ENCODE measurements at regions not wholly inside any gene's neighbourhood (a gene's known extent, or its start where the extent isn't known, plus 50 kb on each side); places are given as distances from the start of the nearest gene placed in this dataset.

- DNase-seq (ENCODE audit: low read depth) = no peak
Observed at GRCh38 chr12:90207799-90208198, 499.2 kb upstream of the ATP2B1 start.

- DNase-seq (ENCODE audit: low read depth) = no peak
Observed at GRCh38 chr12:90205165-90205564, 496.5 kb upstream of the ATP2B1 start.

DNA sequence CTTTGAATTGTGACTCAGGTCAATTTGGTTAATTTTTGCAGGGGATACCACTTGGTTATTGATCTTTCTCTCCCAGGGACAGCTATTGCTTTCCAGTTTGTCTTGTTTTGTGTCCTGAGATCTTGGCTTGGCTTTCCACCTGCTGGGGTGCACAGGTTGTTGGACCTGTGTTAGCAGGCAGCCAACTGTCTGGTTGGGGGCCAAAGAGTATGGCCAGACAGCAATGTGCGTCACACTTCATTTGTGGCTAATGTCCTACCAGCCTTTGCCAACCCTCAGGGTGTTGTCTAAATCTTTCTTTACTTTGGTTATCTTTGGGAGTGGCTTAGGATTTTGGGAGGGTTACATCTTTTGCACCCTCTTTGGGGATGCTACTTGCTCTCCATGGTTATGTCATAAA is 494.9 kb upstream of the ATP2B1 start:
- DNase-seq (ENCODE audit: low read depth) = no peak

DNA sequence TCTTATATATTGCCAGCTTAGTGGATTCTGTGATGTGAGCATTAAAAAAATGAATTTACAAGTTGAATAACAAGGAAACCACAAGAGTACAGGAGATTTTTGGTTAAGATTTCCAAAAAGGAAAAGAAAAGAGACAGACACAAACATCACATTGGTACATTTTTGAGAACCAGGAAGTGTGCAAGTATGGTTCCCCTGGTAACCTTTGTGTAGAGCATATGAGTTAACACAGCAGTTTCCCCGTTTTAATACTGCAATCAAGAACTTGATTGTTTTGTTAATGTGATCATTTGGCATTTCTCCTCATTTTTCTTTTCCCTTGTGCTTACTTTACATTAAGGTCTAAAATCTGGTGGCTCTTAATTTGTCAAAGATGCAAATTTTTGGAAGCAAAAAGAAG is 490.4 kb upstream of the ATP2B1 start:
- DNase-seq (ENCODE audit: low read depth) = no peak

GRCh38 chr12:90193500-90193899 is 484.9 kb upstream of the ATP2B1 start:
- no peak for DNase-seq (ENCODE audit: low read depth)

DNA sequence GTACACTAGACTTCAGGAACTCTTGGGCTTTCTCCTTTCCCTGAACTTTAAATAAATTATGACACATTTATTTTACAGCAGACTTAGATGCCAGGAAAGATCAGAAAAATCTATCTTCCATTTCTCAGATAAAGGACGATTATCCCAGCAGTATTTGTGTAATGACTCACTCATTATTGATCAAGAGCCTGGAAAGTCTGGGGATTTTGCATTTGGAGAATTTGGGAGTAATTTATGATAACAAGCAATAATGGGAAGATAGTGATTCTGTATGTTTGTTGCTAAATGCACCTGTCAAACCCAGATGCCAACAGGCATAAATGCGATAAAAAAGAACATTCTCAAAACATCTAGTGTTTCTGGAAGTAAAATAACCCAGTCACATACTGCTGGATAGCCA is 480.2 kb upstream of the ATP2B1 start:
- no peak for DNase-seq (ENCODE audit: low read depth)

- DNase-seq (ENCODE audit: low read depth) = no peak
Observed at GRCh38 chr12:90183201-90183600, 474.6 kb upstream of the ATP2B1 start.

GRCh38 chr12:90181216-90181615 is 472.6 kb upstream of the ATP2B1 start:
- no peak for DNase-seq (ENCODE audit: low read depth)

DNA sequence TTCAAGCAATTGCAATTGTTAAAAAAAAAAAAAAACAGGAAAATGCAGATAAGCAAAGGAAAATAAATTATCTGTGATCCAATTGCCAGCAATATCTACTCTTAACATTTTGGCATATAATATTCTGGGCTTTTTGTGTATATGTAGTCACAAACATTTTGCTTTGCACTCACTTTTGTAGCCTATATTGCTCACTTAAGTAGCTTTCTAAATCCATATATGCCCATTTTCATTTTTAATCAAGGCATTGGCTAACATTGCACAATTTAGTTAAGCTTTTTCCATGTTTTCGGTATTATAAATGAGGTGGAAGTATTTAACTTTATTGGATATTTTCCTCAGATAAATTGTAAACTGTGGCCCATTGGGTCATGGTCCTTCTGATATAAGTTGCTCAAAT is 466.3 kb upstream of the ATP2B1 start:
- no peak for DNase-seq (ENCODE audit: low read depth)

GRCh38 chr12:90174198-90174510 is 465.5 kb upstream of the ATP2B1 start:
- DNase-seq (ENCODE audit: low read depth) = no peak

- DNase-seq (ENCODE audit: low read depth) = no peak
Observed at GRCh38 chr12:90173499-90174197, 465.0 kb upstream of the ATP2B1 start.

GRCh38 chr12:90172524-90172923 is 463.9 kb upstream of the ATP2B1 start:
- DNase-seq (ENCODE audit: low read depth) = no peak

GRCh38 chr12:90170740-90171139 is 462.1 kb upstream of the ATP2B1 start:
- no peak for DNase-seq (ENCODE audit: low read depth)

DNA sequence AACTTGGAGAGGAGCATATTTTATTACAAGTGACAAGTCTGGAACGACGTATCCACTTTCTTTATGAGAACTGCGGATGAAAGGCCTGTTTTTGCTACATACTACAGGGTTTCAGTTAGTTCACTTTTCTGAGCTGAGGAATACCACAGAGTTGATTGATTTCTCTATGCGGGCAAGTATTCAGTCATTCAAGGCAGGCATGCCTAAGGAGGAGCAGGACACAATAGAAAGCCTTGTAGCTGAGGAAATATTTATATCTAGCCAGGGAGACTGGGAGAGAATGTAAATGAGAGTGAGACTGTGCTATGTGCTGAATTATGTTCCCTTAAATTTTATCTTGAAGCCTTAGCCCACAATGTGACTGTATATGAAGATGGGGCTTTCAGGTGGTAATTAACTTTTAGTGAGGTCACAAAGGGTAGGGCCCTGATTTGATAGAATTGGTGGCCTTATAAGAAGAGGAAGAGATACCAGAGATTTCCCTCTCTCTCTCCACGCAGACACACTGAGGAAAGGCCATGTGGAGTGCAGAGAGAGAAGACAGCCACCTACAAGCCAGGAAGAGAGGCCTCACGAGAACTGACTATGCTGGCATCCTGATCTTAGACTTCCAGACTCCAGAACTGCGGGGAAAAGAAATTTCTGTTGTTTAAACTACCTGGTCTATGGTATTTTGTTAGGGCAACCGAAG is 459.0 kb upstream of the ATP2B1 start:
- no peak for DNase-seq (ENCODE audit: low read depth)

GRCh38 chr12:90166671-90167070 is 458.0 kb upstream of the ATP2B1 start:
- DNase-seq (ENCODE audit: low read depth) = no peak

DNA sequence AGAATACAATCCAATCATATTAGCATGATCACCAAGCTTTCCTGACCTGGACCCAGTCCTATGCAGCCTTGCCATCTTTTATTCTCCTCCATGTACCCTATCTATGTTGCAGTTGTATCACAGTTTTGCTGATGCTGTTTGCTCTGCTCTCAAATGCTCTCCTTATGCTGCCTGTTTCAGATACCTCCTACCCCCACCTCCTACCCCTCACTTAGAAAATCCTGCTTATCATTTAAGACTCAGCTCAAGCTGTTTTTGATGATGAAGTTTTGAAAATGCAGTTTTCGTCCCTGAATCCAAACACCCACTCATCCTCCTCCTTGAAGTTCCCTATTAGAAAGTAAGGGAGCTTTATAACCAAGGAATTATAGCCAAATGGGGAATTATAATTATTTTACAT is 457.4 kb upstream of the ATP2B1 start:
- no peak for DNase-seq (ENCODE audit: low read depth)

DNA sequence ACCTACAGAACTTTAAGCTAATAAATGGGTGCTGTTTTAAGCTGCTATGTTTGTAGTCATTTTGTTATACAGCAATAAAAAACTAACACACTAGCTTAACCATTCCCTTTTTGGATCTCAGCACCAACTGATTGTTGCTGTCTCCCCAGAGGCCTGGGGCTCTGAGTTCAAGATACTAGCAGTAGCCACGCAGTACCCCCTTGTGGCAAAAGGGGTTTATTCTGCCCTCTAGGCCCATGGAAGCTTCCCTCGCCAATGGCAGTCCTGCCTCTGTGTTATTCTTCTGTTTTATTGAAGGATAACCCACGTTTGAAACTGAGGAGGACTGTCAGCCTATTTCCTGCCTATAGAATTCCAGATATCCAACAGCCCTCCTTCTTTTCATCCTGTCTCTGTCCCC is 455.3 kb upstream of the ATP2B1 start:
- no peak for DNase-seq (ENCODE audit: low read depth)

DNA sequence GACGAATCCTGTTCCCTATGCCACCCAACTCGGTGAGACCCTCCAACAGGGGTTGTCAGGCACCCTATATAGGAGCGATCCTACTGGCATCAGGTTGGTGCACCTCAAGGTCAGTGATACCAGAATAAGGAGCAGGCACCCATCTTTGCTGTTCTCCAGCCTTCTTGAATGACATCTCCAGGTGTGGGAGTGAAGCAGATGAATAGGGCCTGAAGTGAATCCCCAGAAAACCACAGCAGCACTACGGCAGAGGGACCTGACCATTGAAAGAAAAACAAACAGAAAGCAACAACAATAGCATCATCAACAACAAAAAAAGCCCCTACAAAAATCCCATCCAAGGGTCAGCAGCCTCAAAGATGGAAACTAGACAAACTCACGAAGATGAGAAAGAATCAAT is 445.2 kb upstream of the ATP2B1 start:
- no peak for DNase-seq (ENCODE audit: low read depth)

DNA sequence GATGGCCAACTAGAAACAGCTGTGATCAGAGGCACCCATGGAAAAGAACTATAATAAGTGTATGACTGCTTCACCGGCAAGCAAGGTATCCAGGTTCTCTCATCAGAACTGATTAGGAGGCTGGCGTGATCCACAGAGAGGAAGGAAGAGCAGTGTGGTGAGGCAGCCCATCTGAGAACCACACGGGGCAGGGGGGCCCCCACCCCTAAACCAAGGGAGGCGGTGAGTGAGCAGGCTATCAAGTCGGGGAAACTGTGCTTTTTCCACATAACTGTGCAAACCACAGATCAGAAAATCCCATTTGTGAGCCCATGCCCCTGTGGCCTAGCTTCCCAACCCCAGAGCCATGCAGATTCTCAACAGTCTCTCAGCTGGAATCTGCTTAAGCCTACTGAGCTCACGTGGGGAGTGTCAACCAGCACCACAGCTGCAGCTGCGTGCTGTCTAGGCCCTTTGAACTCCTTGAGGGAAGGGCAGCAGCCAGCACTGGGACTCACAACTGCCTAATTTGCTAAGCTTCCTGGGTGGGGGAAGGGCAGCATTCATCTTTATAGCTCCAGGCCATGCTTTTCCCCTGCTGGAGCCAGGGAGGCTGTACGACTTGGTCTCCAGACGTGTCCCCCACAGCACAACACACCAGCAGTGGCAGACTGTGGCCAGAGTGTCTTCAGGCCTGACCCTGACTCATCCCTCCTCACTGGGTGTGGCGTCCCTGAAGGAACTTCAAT is 444.4 kb upstream of the ATP2B1 start:
- no peak for DNase-seq (ENCODE audit: low read depth)

GRCh38 chr12:90151491-90152015 is 442.9 kb upstream of the ATP2B1 start:
- DNase-seq (ENCODE audit: low read depth) = no peak

DNA sequence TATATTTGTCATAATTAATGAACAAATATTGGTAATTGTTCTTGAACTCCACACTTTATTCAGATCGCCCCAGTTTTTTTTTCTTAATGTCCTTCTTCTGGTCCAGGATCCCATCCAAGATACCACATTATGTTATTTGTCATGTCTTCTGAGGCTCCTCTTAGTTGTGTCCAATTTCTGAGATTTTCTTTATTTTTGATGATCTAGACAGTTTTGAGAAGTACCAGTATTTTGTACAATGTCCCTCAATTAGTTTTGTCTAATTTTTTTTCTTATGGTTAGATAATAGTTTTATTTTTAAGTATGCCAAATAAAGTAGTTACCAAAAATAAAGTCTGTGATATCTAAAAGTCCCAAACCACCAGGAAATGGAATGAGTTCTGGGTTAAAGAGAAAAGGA is 440.8 kb upstream of the ATP2B1 start:
- no peak for DNase-seq (ENCODE audit: low read depth)

GRCh38 chr12:90129366-90130030 is 420.9 kb upstream of the ATP2B1 start:
- no peak for DNase-seq (ENCODE audit: low read depth)

- no peak for DNase-seq (ENCODE audit: low read depth)
Observed at GRCh38 chr12:90128526-90128925, 419.9 kb upstream of the ATP2B1 start.

All from stimulated activated CD8-positive, alpha-beta memory T cell treated with anti-CD3 and anti-CD28 coated beads, Interleukin-15, amount 100 ng/mL, for 1 hour (primary cell).